Stimulated activated CD8-positive, alpha-beta memory T cell treated with anti-CD3 and anti-CD28 coated beads, Interleukin-12 subunit alpha, Interleukin-12 subunit beta, amount 100 ng/mL, for 24 hours (primary cell): ENCODE measurements at regions not wholly inside any gene's neighbourhood (a gene's known extent, or its start where the extent isn't known, plus 50 kb on each side); places are given as distances from the start of the nearest gene placed in this dataset.

Source experiments
- DNase-seq: peaks from one replicate; pipeline ENCODE4 v3.0.0-alpha.2; 2020; ENCODE audit errors: extremely low read depth

GRCh38 chr16:79662669-79663313 lies 62.3 kb upstream of the MAF start:
- DNase-seq: no peak

- DNase-seq: no peak
These were observed 61.6 kb upstream of the MAF start for GRCh38 chr16:79662122-79662521.

GRCh38 chr16:79661578-79661977 lies 61.0 kb upstream of the MAF start:
- no peak for DNase-seq

GRCh38 chr16:79659344-79659743 lies 58.8 kb upstream of the MAF start:
- no peak for DNase-seq

- no peak for DNase-seq
These were observed 57.9 kb upstream of the MAF start for GRCh38 chr16:79658301-79659033.

- DNase-seq: no peak
These were observed 56.1 kb upstream of the MAF start for GRCh38 chr16:79656553-79657115.

- DNase-seq: no peak
These were observed 52.9 kb upstream of the MAF start for GRCh38 chr16:79653373-79653891.

- DNase-seq: no peak
These were observed 50.8 kb upstream of the MAF start for GRCh38 chr16:79651363-79651762.
